Activated CD4-positive, CD25-positive, alpha-beta regulatory T cell treated with anti-CD3 and anti-CD28 coated beads, Interleukin-2, amount 50 U/mL, for 24 hours (primary cell): ENCODE measurements at regions not wholly inside any gene's neighbourhood (a gene's known extent, or its start where the extent isn't known, plus 50 kb on each side); places are given as distances from the start of the nearest gene placed in this dataset.
A peak's percentile ranks its signal among the peaks of the same experiment; 100 is the strongest.

ENCODE experiments used
- ATAC-seq, 2 donors: fragments of 150-1000 bp; cut with Tn5 transposase; one replicate each; pipeline ENCODE4 v1.10.0; 2021; ENCODE audit warnings: mild to moderate bottlenecking in 1 of 2, moderate library complexity in 1 of 2

- ATAC-seq, result no peak
Measured at GRCh38 chr13:88896466-88896865, 1225.3 kb downstream of the SLITRK5 start.

GRCh38 chr13:88908961-88909441 is 1237.8 kb downstream of the SLITRK5 start:
- no peak for ATAC-seq

GRCh38 chr13:88919970-88920628 is 1248.9 kb downstream of the SLITRK5 start:
- ATAC-seq, result peak; percentile 30 to 72

GRCh38 chr13:88925954-88926353 is 1254.8 kb downstream of the SLITRK5 start:
- ATAC-seq, result no peak

- no peak for ATAC-seq
Measured at GRCh38 chr13:88926890-88927502, 1255.8 kb downstream of the SLITRK5 start.

GRCh38 chr13:88932950-88933349 is 1261.8 kb downstream of the SLITRK5 start:
- no peak for ATAC-seq

GRCh38 chr13:88937384-88937783 is 1266.2 kb downstream of the SLITRK5 start:
- ATAC-seq, result no peak

GRCh38 chr13:88945793-88946192 is 1274.6 kb downstream of the SLITRK5 start:
- ATAC-seq, result no peak

GRCh38 chr13:88948501-88948900 is 1277.3 kb downstream of the SLITRK5 start:
- no peak for ATAC-seq

- no peak for ATAC-seq
Measured at GRCh38 chr13:88958821-88959220, 1287.7 kb downstream of the SLITRK5 start.

- ATAC-seq, result no peak
Measured at GRCh38 chr13:88976466-88976865, 1305.3 kb downstream of the SLITRK5 start.

- ATAC-seq, result no peak
Measured at GRCh38 chr13:88978607-88979006, 1307.4 kb downstream of the SLITRK5 start.

- peak in 1 of 2 donors; percentile 41 for ATAC-seq
Measured at GRCh38 chr13:88979465-88980175, 1308.4 kb downstream of the SLITRK5 start.

- no peak for ATAC-seq
Measured at GRCh38 chr13:89003656-89004055, 1332.5 kb downstream of the SLITRK5 start.

GRCh38 chr13:89011615-89012014 is 1340.4 kb downstream of the SLITRK5 start:
- ATAC-seq, result no peak

- ATAC-seq, result no peak
Measured at GRCh38 chr13:89027694-89028306, 1356.6 kb downstream of the SLITRK5 start.

GRCh38 chr13:89029062-89029461 is 1357.9 kb downstream of the SLITRK5 start:
- ATAC-seq, result peak in 1 of 2 donors; percentile 32

- no peak for ATAC-seq
Measured at GRCh38 chr13:89034015-89034414, 1362.8 kb downstream of the SLITRK5 start.

- peak in 1 of 2 donors; percentile 25 for ATAC-seq
Measured at GRCh38 chr13:89052699-89053098, 1381.5 kb downstream of the SLITRK5 start.

GRCh38 chr13:89053418-89053817 is 1382.2 kb downstream of the SLITRK5 start:
- no peak for ATAC-seq

GRCh38 chr13:89057274-89057673 is 1386.1 kb downstream of the SLITRK5 start:
- no peak for ATAC-seq

GRCh38 chr13:89057862-89058261 is 1386.7 kb downstream of the SLITRK5 start:
- ATAC-seq, result no peak

GRCh38 chr13:89061821-89062220 is 1390.7 kb downstream of the SLITRK5 start:
- no peak for ATAC-seq
